OCI-LY1 (cell line): ENCODE measurements at regions not wholly inside any gene's neighbourhood (a gene's known extent, or its start where the extent isn't known, plus 50 kb on each side); places are given as distances from the start of the nearest gene placed in this dataset.

ENCODE experiments used
- H2AFZ ChIP-seq: fragments of 200-600 bp; sonication (generic), shearing (Covaris generic); 2 replicates; pipeline ENCODE4 v1.6.0; 2014; ENCODE audit warnings: antibody characterized with exemption, mild to moderate bottlenecking, low read length
- H3F3A ChIP-seq: fragments of 200-600 bp; sonication (generic), shearing (Covaris generic); 2 replicates; pipeline ENCODE4 v1.6.0; 2014; ENCODE audit warnings: mild to moderate bottlenecking, antibody characterized with exemption, low read length, moderate library complexity; ENCODE audit not compliant: insufficient read depth
- H3K27ac ChIP-seq: fragments of 200-600 bp; sonication (generic); 2 replicates; pipeline ENCODE4 v1.5.1; 2014; ENCODE audit warnings: low read length, mixed run types, mild to moderate bottlenecking, low read depth; ENCODE audit not compliant: poor library complexity, severe bottlenecking
- H3K27me3 ChIP-seq: fragments of 200-600 bp; sonication (generic); 2 replicates; pipeline ENCODE4 v1.6.0; 2014; ENCODE audit warnings: antibody characterized with exemption, mild to moderate bottlenecking, low read length, moderate library complexity; ENCODE audit not compliant: insufficient read depth
- H3K36me3 ChIP-seq: fragments of 200-600 bp; sonication (generic); 2 replicates; pipeline ENCODE4 v1.6.1; 2014; ENCODE audit warnings: mild to moderate bottlenecking, antibody characterized with exemption, low read length, moderate library complexity, mixed read lengths; ENCODE audit not compliant: insufficient read depth
- H3K4me1 ChIP-seq: fragments of 200-600 bp; sonication (generic); 2 replicates; pipeline ENCODE4 v1.5.1; 2014; ENCODE audit warnings: mild to moderate bottlenecking, low read length, moderate library complexity; ENCODE audit not compliant: insufficient read depth, severe bottlenecking
- H3K4me2 ChIP-seq: fragments of 200-600 bp; sonication (generic), shearing (Covaris generic); 2 replicates; pipeline ENCODE4 v1.6.1; 2014; ENCODE audit warnings: low read length
- H3K4me3 ChIP-seq: fragments of 200-600 bp; sonication (generic); 2 replicates; pipeline ENCODE4 v1.5.1; 2014; ENCODE audit warnings: low read length, low read depth, mild to moderate bottlenecking, mixed read lengths; ENCODE audit not compliant: poor library complexity, severe bottlenecking
- H3K79me2 ChIP-seq: fragments of 200-600 bp; shearing (Covaris generic); 2 replicates; pipeline ENCODE4 v1.6.1; 2016; ENCODE audit warnings: mixed run types, low read length, mixed read lengths; ENCODE audit not compliant: insufficient read depth
- H3K9ac ChIP-seq: fragments of 200-600 bp; sonication (generic), shearing (Covaris generic); 2 replicates; pipeline ENCODE4 v1.6.1; 2014; ENCODE audit warnings: mild to moderate bottlenecking, low read length, mixed read lengths
- H3K9me2 ChIP-seq: fragments of 200-600 bp; sonication (generic), shearing (Covaris generic); 2 replicates; pipeline ENCODE4 v1.6.1; 2014; ENCODE audit warnings: low read depth, mild to moderate bottlenecking, low read length, mixed read lengths
- H3K9me3 ChIP-seq: fragments of 200-600 bp; shearing (Covaris generic); 2 replicates; pipeline ENCODE4 v1.6.1; 2014; ENCODE audit warnings: low read length, mixed read lengths
- H4K20me1 ChIP-seq: fragments of 200-600 bp; sonication (generic), shearing (Covaris generic); 2 replicates; pipeline ENCODE4 v1.6.0; 2016; ENCODE audit warnings: mild to moderate bottlenecking, low read length; ENCODE audit not compliant: insufficient read depth
- CTCF ChIP-seq: fragments of 200-600 bp; sonication (generic), shearing (Covaris generic); IDR thresholded peaks from 2 replicates; pipeline ENCODE4 v1.5.1; 2017; ENCODE audit warnings: mild to moderate bottlenecking, antibody characterized with exemption, low read length, moderate library complexity, mixed read lengths
- EZH2 ChIP-seq: fragments of 200-600 bp; sonication (generic), shearing (Covaris generic); IDR thresholded peaks from 2 replicates; pipeline ENCODE4 v1.8.0; 2017; ENCODE audit warnings: borderline replicate concordance, mixed run types, mild to moderate bottlenecking, antibody characterized with exemption, low read length, moderate library complexity, mixed read lengths

GRCh38 chr10:88120075-88120474 is 256.6 kb downstream of the PTEN start:
- TF ChIP-seq CTCF, result no peak
- TF ChIP-seq EZH2, result no peak
- Histone ChIP-seq H3K27me3 (no peaks in the 10 kb centered on the region), H3K27ac (no peak overlapping the region), H2AFZ (no peak overlapping the region), H3K4me1 (no peaks in the 10 kb centered on the region), H3K9me3 (no peaks in the 10 kb centered on the region), H3K9ac (no peak overlapping the region), H3F3A (no peaks in the 10 kb centered on the region), H3K4me2 (no peak overlapping the region), H4K20me1 (no peaks in the 10 kb centered on the region), H3K4me3 (no peak overlapping the region), H3K79me2 (no peaks in the 10 kb centered on the region), H3K36me3 (no peaks in the 10 kb centered on the region), H3K9me2 (no peaks in the 10 kb centered on the region)

GRCh38 chr10:88120599-88121333 is 257.3 kb downstream of the PTEN start:
- TF ChIP-seq EZH2, result no peak
- TF ChIP-seq CTCF, result no peak
- H3K9me2 ChIP-seq, result no peaks in the 10 kb centered on the region
- no peak overlapping the region for H3K9ac ChIP-seq
- no peak overlapping the region for H3K27ac ChIP-seq
- H3K4me1 ChIP-seq, result no peaks in the 10 kb centered on the region
- no peaks in the 10 kb centered on the region for H4K20me1 ChIP-seq
- H3K9me3 ChIP-seq, result no peaks in the 10 kb centered on the region
- no peak overlapping the region for H3K4me3 ChIP-seq
- H3K4me2 ChIP-seq, result no peak overlapping the region
- H2AFZ ChIP-seq, result no peak overlapping the region
- H3K27me3 ChIP-seq, result no peaks in the 10 kb centered on the region
- no peaks in the 10 kb centered on the region for H3K36me3 ChIP-seq
- no peaks in the 10 kb centered on the region for H3F3A ChIP-seq
- no peaks in the 10 kb centered on the region for H3K79me2 ChIP-seq

GRCh38 chr10:88121361-88121760 is 257.9 kb downstream of the PTEN start:
- Histone ChIP-seq H3K9me3 (no peaks in the 10 kb centered on the region), H3K27me3 (no peaks in the 10 kb centered on the region), H3K4me3 (no peak overlapping the region), H3K9me2 (no peaks in the 10 kb centered on the region), H3F3A (no peaks in the 10 kb centered on the region), H3K36me3 (no peaks in the 10 kb centered on the region), H4K20me1 (no peaks in the 10 kb centered on the region), H2AFZ (no peak overlapping the region), H3K79me2 (no peaks in the 10 kb centered on the region), H3K9ac (no peak overlapping the region), H3K27ac (no peak overlapping the region), H3K4me2 (no peak overlapping the region), H3K4me1 (no peaks in the 10 kb centered on the region)
- TF ChIP-seq CTCF (no peak), EZH2 (no peak)
